GM12878 (cell line): ENCODE measurements at regions not wholly inside any gene's neighbourhood (a gene's known extent, or its start where the extent isn't known, plus 50 kb on each side); places are given as distances from the start of the nearest gene placed in this dataset.

ENCODE experiments used
- ATAC-seq: fragments of 200-7000 bp; cut with Tn5 transposase; 3 replicates; pipeline ENCODE4 v1.9.1; 2020; ENCODE audit warnings: mild to moderate bottlenecking, moderate library complexity
- BruUV-seq: library from RNA; stranded (reverse); fragments of 400-500 nt; replicated peaks from 2 replicates; lab custom pipeline; 2021; lab: Mats Ljungman, UMichigan
- CTCF ChIA-PET: fragments of 300-600 bp; sonication (Branson Sonifier 250); formaldehyde crosslinking; extraction: SDS; loops from one replicate; lab custom pipeline; 2021; ENCODE audit warnings: inconsistent platforms; lab: Yijun Ruan, JAX
- POLR2A ChIA-PET: fragments of 350-600 bp; formaldehyde crosslinking; extraction: SDS; loops from one replicate; lab custom pipeline; 2021; ENCODE audit warnings: inconsistent platforms; lab: Charles Lee
- RAD21 ChIA-PET: fragments of 300-600 bp; sonication (Branson Sonifier 250); formaldehyde crosslinking; loops from one replicate; lab custom pipeline; 2023; ENCODE audit warnings: antibody characterized with exemption; ENCODE audit not compliant: unreplicated experiment; lab: Charles Lee
- SMC1A ChIA-PET: fragments of 300-600 bp; sonication (Branson Sonifier 250); formaldehyde crosslinking; loops from one replicate; lab custom pipeline; 2023; ENCODE audit not compliant: unreplicated experiment, uncharacterized antibody; lab: Charles Lee
- DNase-seq: peaks from one replicate; pipeline ENCODE4 v3.0.0-alpha.2; 2011; ENCODE audit warnings: low read depth, low spot score
- FAIRE-seq: peaks from 3 replicates; lab custom pipeline; 2011; peaks lifted over from hg19 to GRCh38; lab: Jason Lieb, UNC
- H2AFZ ChIP-seq: 2 replicates; pipeline ENCODE4 v1.6.0; 2011; ENCODE audit warnings: low read depth, low read length, control low read depth; ENCODE audit not compliant: control insufficient read depth
- H3K27ac ChIP-seq: 2 replicates; pipeline ENCODE4 v1.5.1; 2011; ENCODE audit warnings: control low read depth; ENCODE audit not compliant: control insufficient read depth, insufficient read depth
- H3K27me3 ChIP-seq, 2 experiments: replicated peaks in 1 of 2; 2 replicates each; pipeline versions ENCODE4 v1.6.0 to v1.6.1; 2011; ENCODE audit warnings: low read length in 1 of 2; ENCODE audit not compliant: control insufficient read depth in 2 of 2, insufficient read depth in 2 of 2
- H3K36me3 ChIP-seq, 2 experiments: 2 replicates each; pipeline ENCODE4 v1.5.1; 2011; ENCODE audit warnings: low read length in 1 of 2; ENCODE audit not compliant: control insufficient read depth in 2 of 2, insufficient read depth in 2 of 2
- H3K4me1 ChIP-seq: 2 replicates; pipeline ENCODE4 v1.6.1; 2011; ENCODE audit warnings: mild to moderate bottlenecking, low read length, moderate library complexity, mixed read lengths; ENCODE audit not compliant: control insufficient read depth, insufficient read depth
- H3K4me2 ChIP-seq: 2 replicates; pipeline ENCODE4 v1.6.0; 2011; ENCODE audit warnings: control low read depth; ENCODE audit not compliant: control insufficient read depth, insufficient read depth
- H3K4me3 ChIP-seq: fragments of 200-600 bp; sonication (generic); 2 replicates; pipeline ENCODE4 v1.5.1; 2016
- H3K79me2 ChIP-seq: 2 replicates; pipeline ENCODE4 v1.6.0; 2011; ENCODE audit warnings: low read length; ENCODE audit not compliant: control insufficient read depth, insufficient read depth
- H3K9ac ChIP-seq: 2 replicates; pipeline ENCODE4 v1.8.0; 2011; ENCODE audit warnings: low read length, control low read depth, mixed read lengths; ENCODE audit not compliant: control insufficient read depth, insufficient read depth
- H3K9me3 ChIP-seq: replicated peaks from 3 replicates; pipeline ENCODE4 v1.5.1; 2011; ENCODE audit warnings: mild to moderate bottlenecking, low read length; ENCODE audit not compliant: control insufficient read depth, insufficient read depth
- H4K20me1 ChIP-seq: 2 replicates; pipeline ENCODE4 v1.6.0; 2011; ENCODE audit not compliant: control insufficient read depth, insufficient read depth
- EP300 ChIP-seq, 2 experiments: fragments of 150-350 bp in 1 of 2; IDR thresholded peaks; 2 replicates each; pipeline ENCODE4 v1.6.1; 2011 to 2012; ENCODE audit warnings: low read depth in 2 of 2, low read length in 2 of 2, borderline replicate concordance in 1 of 2, improper control_type of control experiment in 1 of 2, inconsistent platforms in 1 of 2; ENCODE audit not compliant: control insufficient read depth in 1 of 2
- KAT2A ChIP-seq: conservative IDR thresholded peaks from 2 replicates; pipeline ENCODE4 v1.6.1; 2011; ENCODE audit warnings: low read depth, low read length; ENCODE audit not compliant: control insufficient read depth
- KDM1A ChIP-seq: fragments of 200-600 bp; sonication (generic); IDR thresholded peaks from 2 replicates; pipeline ENCODE4 v1.6.1; 2016; ENCODE audit warnings: borderline replicate concordance
- MYB ChIP-seq: fragments of 150-350 bp; IDR thresholded peaks from 2 replicates; pipeline ENCODE4 v1.6.1; 2014; ENCODE audit warnings: mild to moderate bottlenecking, low read depth, low read length, borderline replicate concordance
- POLR2AphosphoS2 ChIP-seq: IDR thresholded peaks from 2 replicates; pipeline ENCODE4 v1.6.1; 2011; ENCODE audit warnings: low read depth, mild to moderate bottlenecking, low read length, improper control_type of control experiment, moderate library complexity
- WGBS: methylation state at CpG from one replicate; pipeline ENCODE4 v1.1.6; 2016; ENCODE audit warnings: low lambda C conversion rate; ENCODE audit not compliant: insufficient replicate concordance, insufficient coverage; ENCODE audit errors: missing lambda C conversion rate; 5-methylcytosine and 5-hydroxymethylcytosine counted together
- in situ Hi-C: fragments of 300-500 bp; cut with MboI; formaldehyde crosslinking; loops from 9 replicates; pipeline ENCODE4 v1.14.3; 2018; ENCODE audit warnings: mixed read lengths
- intact Hi-C: fragments of 100-400 bp; cut with micrococcal nuclease; formaldehyde crosslinking; loops from one replicate; pipeline ENCODE4 v1.14.2; 2022; ENCODE audit not compliant: unreplicated experiment
- TF ChIP-seq, protein P1 (sequence below): IDR thresholded peaks from 2 replicates; pipeline ENCODE4 v1.6.1; 2012; ENCODE audit warnings: low read length, inconsistent platforms
- TF ChIP-seq, protein P2 (sequence below): IDR thresholded peaks from 2 replicates; pipeline ENCODE4 v1.6.1; 2012; ENCODE audit warnings: low read depth, low read length, improper control_type of control experiment

GRCh38 chr6:82097676-82098075 lies 149.9 kb downstream of the IBTK start:
- Histone ChIP-seq H3K36me3 (no peaks in the 10 kb centered on the region), H3K27me3 (no peaks in the 10 kb centered on the region), H3K4me3 (no peak overlapping the region), H3K4me1 (no peaks in the 10 kb centered on the region), H3K27ac (no peak overlapping the region), H2AFZ (no peak overlapping the region), H3K4me2 (no peak overlapping the region), H3K9ac (no peak overlapping the region), H3K79me2 (no peaks in the 10 kb centered on the region), H4K20me1 (no peaks in the 10 kb centered on the region), H3K9me3 (no peaks in the 10 kb centered on the region; the same call in 1 of the 3 replicates)
- ChIA-PET POLR2A (no interaction called here), RAD21 (no interaction called here), CTCF (no interaction called here), SMC1A (no interaction called here)
- no peak for FAIRE-seq
- no peak for ATAC-seq
- no peak for TF ChIP-seq KAT2A
- TF ChIP-seq, protein P1, sequence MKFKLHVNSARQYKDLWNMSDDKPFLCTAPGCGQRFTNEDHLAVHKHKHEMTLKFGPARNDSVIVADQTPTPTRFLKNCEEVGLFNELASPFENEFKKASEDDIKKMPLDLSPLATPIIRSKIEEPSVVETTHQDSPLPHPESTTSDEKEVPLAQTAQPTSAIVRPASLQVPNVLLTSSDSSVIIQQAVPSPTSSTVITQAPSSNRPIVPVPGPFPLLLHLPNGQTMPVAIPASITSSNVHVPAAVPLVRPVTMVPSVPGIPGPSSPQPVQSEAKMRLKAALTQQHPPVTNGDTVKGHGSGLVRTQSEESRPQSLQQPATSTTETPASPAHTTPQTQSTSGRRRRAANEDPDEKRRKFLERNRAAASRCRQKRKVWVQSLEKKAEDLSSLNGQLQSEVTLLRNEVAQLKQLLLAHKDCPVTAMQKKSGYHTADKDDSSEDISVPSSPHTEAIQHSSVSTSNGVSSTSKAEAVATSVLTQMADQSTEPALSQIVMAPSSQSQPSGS, result no peak
- no peak for TF ChIP-seq KDM1A
- TF ChIP-seq MYB, result no peak
- TF ChIP-seq, protein P2, sequence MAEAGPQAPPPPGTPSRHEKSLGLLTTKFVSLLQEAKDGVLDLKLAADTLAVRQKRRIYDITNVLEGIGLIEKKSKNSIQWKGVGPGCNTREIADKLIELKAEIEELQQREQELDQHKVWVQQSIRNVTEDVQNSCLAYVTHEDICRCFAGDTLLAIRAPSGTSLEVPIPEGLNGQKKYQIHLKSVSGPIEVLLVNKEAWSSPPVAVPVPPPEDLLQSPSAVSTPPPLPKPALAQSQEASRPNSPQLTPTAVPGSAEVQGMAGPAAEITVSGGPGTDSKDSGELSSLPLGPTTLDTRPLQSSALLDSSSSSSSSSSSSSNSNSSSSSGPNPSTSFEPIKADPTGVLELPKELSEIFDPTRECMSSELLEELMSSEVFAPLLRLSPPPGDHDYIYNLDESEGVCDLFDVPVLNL, result no peak
- TF ChIP-seq EP300 (IDR thresholded peaks at IDR 0.05; ENCODE audit: borderline replicate concordance in 1 of 2, control insufficient read depth in 1 of 2, low read depth in 2 of 2, low read length in 2 of 2), result no peak
- no peak for TF ChIP-seq POLR2AphosphoS2
- no TSS peak for BruUV-seq
- intact Hi-C loops, result no loop called here
- in situ Hi-C loops, result no loop called here
- WGBS, result 26% methylated on average over 2 of the region's 2 CpGs
- no peak for DNase-seq
